ENCODE measurements at regions not wholly inside any gene's neighbourhood (a gene's known extent, or its start where the extent isn't known, plus 50 kb on each side); places are given as distances from the start of the nearest gene placed in this dataset.

- TF ChIP-seq CTCF (IDR thresholded peaks at IDR 0.05; ENCODE audit: low read depth, low read length, poor library complexity, severe bottlenecking) (no peak), EZH2phosphoT487 (IDR thresholded peaks at IDR 0.05; ENCODE audit: borderline replicate concordance, low read length) (no peak)
Measured at GRCh38 chr7:118745927-118746326, 521.4 kb downstream of the ANKRD7 start.

Measured in DOHH2 (cell line).